CD14-positive monocyte (primary cell): ENCODE measurements at regions not wholly inside any gene's neighbourhood (a gene's known extent, or its start where the extent isn't known, plus 50 kb on each side); places are given as distances from the start of the nearest gene placed in this dataset.

Experiments
- DNase-seq, 3 donors: peaks; one replicate each; pipeline ENCODE4 v3.0.0-alpha.2; 2011 to 2022
- H2AFZ ChIP-seq: 2 replicates; pipeline ENCODE4 v1.6.0; 2012; ENCODE audit warnings: mild to moderate bottlenecking, low read depth, low read length, inconsistent platforms; ENCODE audit not compliant: insufficient read depth, poor library complexity, severe bottlenecking
- H3K27ac ChIP-seq, 2 donors: 1 replicate in 1 of 2; 2 replicates in 1 of 2; pipeline ENCODE4 v1.5.1; 2012 to 2013; ENCODE audit warnings: low read length in 2 of 2, control low read depth in 1 of 2, inconsistent platforms in 1 of 2, low read depth in 1 of 2, mild to moderate bottlenecking in 1 of 2
- H3K27me3 ChIP-seq, 2 donors: one replicate each; pipeline versions ENCODE4 v1.6.0 to v1.6.1; 2011 to 2013; ENCODE audit warnings: low read length in 2 of 2; ENCODE audit not compliant: control insufficient read depth in 2 of 2, insufficient read depth in 2 of 2
- H3K36me3 ChIP-seq, 2 donors: replicated peaks in 1 of 2; 1 replicate in 1 of 2; 2 replicates in 1 of 2; pipeline versions ENCODE4 v1.5.1 to v1.6.1; 2012 to 2013; ENCODE audit warnings: low read length in 2 of 2, control low read depth in 1 of 2, inconsistent platforms in 1 of 2, mild to moderate bottlenecking in 1 of 2; ENCODE audit not compliant: insufficient read depth in 2 of 2, control insufficient read depth in 1 of 2
- H3K4me1 ChIP-seq, 2 donors: 1 replicate in 1 of 2; 2 replicates in 1 of 2; pipeline versions ENCODE4 v1.5.1 to v1.6.1; 2012 to 2013; ENCODE audit warnings: low read length in 2 of 2, control low read depth in 1 of 2, inconsistent platforms in 1 of 2, mild to moderate bottlenecking in 1 of 2, moderate library complexity in 1 of 2; ENCODE audit not compliant: insufficient read depth in 2 of 2, control insufficient read depth in 1 of 2
- H3K4me2 ChIP-seq: replicated peaks from 2 replicates; pipeline ENCODE3; 2012; ENCODE audit warnings: low read length, moderate library complexity, mild to moderate bottlenecking; ENCODE audit not compliant: poor library complexity, severe bottlenecking; ENCODE audit errors: extremely low read depth
- H3K4me3 ChIP-seq, 3 experiments: fragments of 200-600 bp in 1 of 3; sonication (generic) in 1 of 3; replicated peaks in 1 of 3; 1 replicate in 2 of 3; 2 replicates in 1 of 3; pipeline ENCODE4 v1.5.1; 2011 to 2013; ENCODE audit warnings: low read length in 3 of 3, mild to moderate bottlenecking in 3 of 3, control low read depth in 2 of 3, low read depth in 2 of 3, inconsistent platforms in 1 of 3, moderate library complexity in 1 of 3
- H3K79me2 ChIP-seq: 2 replicates; pipeline ENCODE4 v1.6.0; 2012; ENCODE audit warnings: mild to moderate bottlenecking, control low read depth, inconsistent platforms, low read length, moderate library complexity; ENCODE audit not compliant: insufficient read depth
- H3K9ac ChIP-seq: 2 replicates; pipeline ENCODE4 v1.6.0; 2017; ENCODE audit warnings: low read length, mild to moderate bottlenecking; ENCODE audit not compliant: insufficient read depth, poor library complexity, severe bottlenecking
- H3K9me3 ChIP-seq, 2 donors: replicated peaks in 1 of 2; 1 replicate in 1 of 2; 2 replicates in 1 of 2; pipeline versions ENCODE4 v1.5.1 to v1.6.1; 2012 to 2013; ENCODE audit warnings: low read length in 2 of 2, control low read depth in 1 of 2; ENCODE audit not compliant: control insufficient read depth in 1 of 2, insufficient read depth in 1 of 2
- H4K20me1 ChIP-seq: 2 replicates; pipeline ENCODE4 v1.6.0; 2012; ENCODE audit warnings: mild to moderate bottlenecking, low read length, control low read depth, moderate library complexity; ENCODE audit not compliant: insufficient read depth
- H3K27ac Mint-ChIP-seq, 7 donors: one replicate each; pipeline ENCODE4 v1.8.0; 2020; ENCODE audit warnings: mild to moderate bottlenecking in 7 of 7, mixed read lengths in 7 of 7, moderate library complexity in 6 of 7, inconsistent platforms in 2 of 7
- H3K27me3 Mint-ChIP-seq, 3 donors: one replicate each; pipeline ENCODE4 v1.8.0; 2021 to 2022; ENCODE audit warnings: low read depth in 3 of 3, mild to moderate bottlenecking in 3 of 3, mixed read lengths in 3 of 3, moderate library complexity in 3 of 3, inconsistent platforms in 1 of 3
- H3K36me3 Mint-ChIP-seq, 2 donors: one replicate each; pipeline ENCODE4 v1.8.0; 2020; ENCODE audit warnings: mixed read lengths in 2 of 2, inconsistent platforms in 1 of 2, mild to moderate bottlenecking in 1 of 2
- H3K4me1 Mint-ChIP-seq: one replicate; pipeline ENCODE4 v1.8.0; 2020; ENCODE audit warnings: mild to moderate bottlenecking, mixed read lengths
- H3K4me3 Mint-ChIP-seq, 2 donors: one replicate each; pipeline ENCODE4 v1.8.0; 2020; ENCODE audit warnings: mild to moderate bottlenecking in 2 of 2, mixed read lengths in 2 of 2, moderate library complexity in 1 of 2
- H3K9me3 Mint-ChIP-seq, 7 donors: one replicate each; pipeline ENCODE4 v1.8.0; 2020 to 2022; ENCODE audit warnings: mixed read lengths in 7 of 7, mild to moderate bottlenecking in 6 of 7, moderate library complexity in 6 of 7, inconsistent platforms in 2 of 7
- CTCF ChIP-seq: fragments of 200-600 bp; IDR thresholded peaks from one replicate; pipeline ENCODE4 v1.8.0; 2022; ENCODE audit warnings: antibody characterized with exemption, mild to moderate bottlenecking
- WGBS: methylation state at CpG from one replicate; pipeline ENCODE4 v1.1.5; 2013; ENCODE audit warnings: missing lambda C conversion rate; ENCODE audit not compliant: insufficient coverage; 5-methylcytosine and 5-hydroxymethylcytosine counted together
- intact Hi-C, 2 donors: fragments of 100-400 bp; cut with micrococcal nuclease; formaldehyde crosslinking; loops; one replicate each; pipeline versions ENCODE4 v1.15.0 to v1.15.1; 2023

- Mint-ChIP-seq H3K27ac (no peak overlapping the region), H3K27me3 (no peaks in the 10 kb centered on the region), H3K4me1 (no peaks in the 10 kb centered on the region), H3K4me3 (no peak overlapping the region), H3K36me3 (no peaks in the 10 kb centered on the region), H3K9me3 (peaks cover 0 to 2% (median 0%) of the 10 kb centered on the region in 7 donors)
- intact Hi-C loops = no loop called here
- Histone ChIP-seq H3K36me3 (no peaks in the 10 kb centered on the region), H3K27ac (no peak overlapping the region), H3K4me3 (no peak overlapping the region), H4K20me1 (no peaks in the 10 kb centered on the region), H3K9me3 (no peaks in the 10 kb centered on the region), H2AFZ (no peak overlapping the region), H3K4me1 (no peaks in the 10 kb centered on the region), H3K4me2 (no peak overlapping the region), H3K27me3 (no peaks in the 10 kb centered on the region), H3K9ac (no peak overlapping the region), H3K79me2 (no peaks in the 10 kb centered on the region)
- DNase-seq = no peak
- TF ChIP-seq CTCF = no peak
- 66% methylated on average over 2 of the region's 4 CpGs for WGBS
Measured at GRCh38 chr4:157713342-157713741, 459.5 kb downstream of the GASK1B start.

GRCh38 chr4:157706155-157706554 is 466.7 kb downstream of the GASK1B start:
- H2AFZ ChIP-seq = no peak overlapping the region
- H3K9me3 Mint-ChIP-seq = peaks cover 0 to 4% (median 0%) of the 10 kb centered on the region in 7 donors
- no peaks in the 10 kb centered on the region for H3K27me3 Mint-ChIP-seq
- DNase-seq = no peak
- H3K79me2 ChIP-seq = no peaks in the 10 kb centered on the region
- intact Hi-C loops = no loop called here
- no peaks in the 10 kb centered on the region for H3K4me1 ChIP-seq
- H3K27ac Mint-ChIP-seq = no peak overlapping the region
- no peak overlapping the region for H3K27ac ChIP-seq
- no peaks in the 10 kb centered on the region for H3K36me3 ChIP-seq
- WGBS = no CpG with 5 or more reads among the region's 2 CpGs
- H3K4me3 Mint-ChIP-seq = no peak overlapping the region
- no peak overlapping the region for H3K4me3 ChIP-seq
- no peak overlapping the region for H3K9ac ChIP-seq
- H3K4me1 Mint-ChIP-seq = no peaks in the 10 kb centered on the region
- H3K4me2 ChIP-seq = no peak overlapping the region
- H4K20me1 ChIP-seq = no peaks in the 10 kb centered on the region
- TF ChIP-seq CTCF = no peak
- no peaks in the 10 kb centered on the region for H3K9me3 ChIP-seq
- no peaks in the 10 kb centered on the region for H3K27me3 ChIP-seq
- no peaks in the 10 kb centered on the region for H3K36me3 Mint-ChIP-seq
